Retinal pigment epithelial cell (primary cell): ENCODE measurements at regions not wholly inside any gene's neighbourhood (a gene's known extent, or its start where the extent isn't known, plus 50 kb on each side); places are given as distances from the start of the nearest gene placed in this dataset.

Experiments used
- DNase-seq: peaks from one replicate; pipeline ENCODE4 v3.0.0-alpha.2; 2010; ENCODE audit warnings: low read depth
- H3K4me3 ChIP-seq: 2 replicates; pipeline ENCODE4 v1.5.1; 2011; ENCODE audit warnings: mild to moderate bottlenecking, low read length, control low read depth, moderate library complexity
- TF ChIP-seq, protein P1 (sequence below): conservative IDR thresholded peaks from 2 replicates; pipeline ENCODE4 v1.5.1; 2011; ENCODE audit warnings: low read depth, low read length, control low read depth, inconsistent platforms

DNA sequence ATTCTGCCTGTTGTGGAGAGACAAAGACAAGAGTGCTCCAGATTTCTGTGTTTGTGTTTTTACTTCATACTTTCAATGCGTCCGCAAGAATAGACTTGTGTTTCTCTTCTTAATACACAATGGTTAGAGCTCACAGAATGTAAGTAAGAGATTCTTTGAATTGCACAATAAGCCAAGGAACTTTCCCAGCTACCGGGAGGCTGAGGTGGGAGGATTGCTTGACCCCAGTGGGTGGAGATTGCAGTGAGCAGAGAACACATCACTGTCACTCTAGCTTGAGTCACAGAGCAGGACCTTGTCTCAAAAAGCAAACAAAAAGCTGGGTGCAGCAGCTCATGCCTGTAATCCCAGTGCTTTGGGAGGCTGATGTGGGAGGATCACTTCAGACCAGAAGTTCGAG is 250.7 kb upstream of the MYO3A start:
- no peak overlapping the region for H3K4me3 ChIP-seq
- no peak for DNase-seq
- TF ChIP-seq, protein P1, sequence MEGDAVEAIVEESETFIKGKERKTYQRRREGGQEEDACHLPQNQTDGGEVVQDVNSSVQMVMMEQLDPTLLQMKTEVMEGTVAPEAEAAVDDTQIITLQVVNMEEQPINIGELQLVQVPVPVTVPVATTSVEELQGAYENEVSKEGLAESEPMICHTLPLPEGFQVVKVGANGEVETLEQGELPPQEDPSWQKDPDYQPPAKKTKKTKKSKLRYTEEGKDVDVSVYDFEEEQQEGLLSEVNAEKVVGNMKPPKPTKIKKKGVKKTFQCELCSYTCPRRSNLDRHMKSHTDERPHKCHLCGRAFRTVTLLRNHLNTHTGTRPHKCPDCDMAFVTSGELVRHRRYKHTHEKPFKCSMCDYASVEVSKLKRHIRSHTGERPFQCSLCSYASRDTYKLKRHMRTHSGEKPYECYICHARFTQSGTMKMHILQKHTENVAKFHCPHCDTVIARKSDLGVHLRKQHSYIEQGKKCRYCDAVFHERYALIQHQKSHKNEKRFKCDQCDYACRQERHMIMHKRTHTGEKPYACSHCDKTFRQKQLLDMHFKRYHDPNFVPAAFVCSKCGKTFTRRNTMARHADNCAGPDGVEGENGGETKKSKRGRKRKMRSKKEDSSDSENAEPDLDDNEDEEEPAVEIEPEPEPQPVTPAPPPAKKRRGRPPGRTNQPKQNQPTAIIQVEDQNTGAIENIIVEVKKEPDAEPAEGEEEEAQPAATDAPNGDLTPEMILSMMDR: no peak

DNA sequence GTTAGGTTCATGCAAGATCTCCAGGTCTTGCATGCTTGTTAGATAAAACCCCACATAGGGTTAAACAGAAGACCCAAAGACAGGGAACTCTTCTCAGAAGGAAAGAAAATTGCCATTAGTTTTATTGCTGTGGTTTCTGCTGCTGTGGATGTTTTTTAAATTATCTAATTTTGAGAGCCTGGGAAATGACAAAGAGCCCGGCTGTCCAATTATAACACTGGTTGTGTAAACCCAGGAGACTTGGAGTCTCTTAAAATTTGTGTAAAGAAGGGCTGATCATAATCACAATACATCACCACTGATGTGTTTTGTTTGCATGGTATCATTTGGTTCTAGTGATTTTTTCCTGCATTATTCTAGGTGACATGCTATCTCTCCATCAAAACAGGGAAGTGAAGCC is 246.5 kb upstream of the MYO3A start:
- H3K4me3 ChIP-seq: no peak overlapping the region
- DNase-seq: no peak
- TF ChIP-seq, protein P1: no peak

DNA sequence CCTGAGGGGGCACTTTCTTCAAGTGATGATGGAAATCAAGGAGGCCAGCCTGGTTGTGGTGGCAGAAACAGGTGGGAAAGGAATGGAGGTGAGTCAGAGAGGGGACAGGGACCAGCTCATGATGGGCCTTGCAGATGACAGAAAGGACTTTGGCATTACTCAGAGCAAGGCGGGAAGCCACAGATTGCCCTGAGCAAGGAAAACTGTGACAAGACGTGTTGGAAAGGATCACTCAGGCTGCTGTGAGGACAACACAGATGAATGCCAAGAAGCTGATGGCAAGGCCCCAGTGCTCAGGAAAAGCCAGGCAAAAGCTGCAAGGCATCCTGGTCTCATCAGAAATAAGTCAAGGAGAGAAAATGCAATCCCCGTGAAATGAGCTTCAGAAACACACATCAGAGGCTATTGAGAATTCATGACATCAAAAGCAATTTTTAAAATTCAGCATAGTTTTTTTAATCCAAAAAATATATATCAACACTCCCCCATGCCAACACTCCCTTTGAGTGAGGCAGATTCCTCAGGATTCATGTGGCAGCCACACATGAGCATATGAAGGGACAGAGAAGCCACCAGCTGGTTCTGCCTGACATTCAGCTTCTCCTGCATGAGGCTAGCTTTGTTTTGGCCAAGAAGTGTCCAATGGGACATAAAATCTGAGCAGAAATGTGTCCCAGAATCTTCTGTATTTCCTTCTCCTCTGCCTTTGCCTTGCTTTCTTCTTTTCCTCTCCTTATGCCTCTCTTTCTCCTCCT is 244.5 kb upstream of the MYO3A start:
- TF ChIP-seq, protein P1: no peak
- DNase-seq: no peak
- H3K4me3 ChIP-seq: no peak overlapping the region

DNA sequence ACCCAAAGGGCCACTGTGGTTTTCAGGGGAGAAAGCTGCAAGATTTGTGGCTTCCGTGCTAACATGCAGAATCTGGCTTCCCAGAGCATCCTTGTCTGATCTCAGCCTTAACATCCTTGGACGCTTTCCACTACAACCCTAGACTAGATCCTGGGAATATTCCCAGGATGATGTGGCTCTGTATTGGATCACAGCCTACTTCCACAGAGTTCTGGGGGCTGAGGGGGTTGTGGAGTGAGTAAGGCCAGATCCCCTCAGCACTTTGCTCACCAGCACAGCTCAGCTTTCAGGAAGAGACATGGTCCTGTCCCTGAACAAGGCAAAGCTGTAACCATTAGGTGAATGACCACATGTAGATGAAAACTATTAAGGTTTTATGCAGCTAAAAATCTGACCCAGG is 241.3 kb upstream of the MYO3A start:
- DNase-seq: no peak
- H3K4me3 ChIP-seq: no peak overlapping the region
- TF ChIP-seq, protein P1: no peak

DNA sequence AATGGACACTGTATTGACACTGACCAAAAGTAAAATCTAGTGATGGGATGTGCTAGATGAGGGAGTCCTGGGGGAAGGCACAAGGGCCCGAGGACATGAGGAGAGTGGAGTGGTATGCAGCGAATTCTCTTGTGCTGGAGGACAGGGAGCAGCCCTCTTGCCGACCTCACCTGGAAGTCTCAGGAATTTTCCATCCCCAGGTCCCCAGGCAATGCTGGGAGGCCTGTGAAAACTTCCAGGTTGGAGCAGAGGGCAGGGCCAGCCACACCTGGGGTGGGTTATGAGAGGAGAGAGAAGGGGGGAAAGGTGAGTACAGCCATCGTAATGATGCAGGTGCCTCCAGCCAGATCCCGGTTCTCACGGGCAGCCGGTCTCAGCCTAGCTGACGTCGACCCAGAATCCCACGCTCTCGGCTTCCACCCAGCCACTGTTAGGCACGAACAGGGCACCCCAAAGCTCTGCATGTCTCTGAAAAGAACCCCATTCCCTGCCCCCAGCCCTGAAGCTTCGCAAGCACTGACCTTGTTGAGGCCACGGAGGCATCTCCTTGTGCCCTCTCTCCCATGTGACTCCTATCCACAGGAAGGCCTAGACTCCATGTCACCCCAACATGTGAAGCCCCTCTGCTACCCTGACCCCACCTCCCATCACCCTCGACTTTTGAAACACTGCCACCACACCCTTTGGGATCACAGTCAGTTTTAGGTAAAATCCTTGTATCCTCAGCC is 239.7 kb upstream of the MYO3A start:
- no peak overlapping the region for H3K4me3 ChIP-seq
- DNase-seq: no peak
- TF ChIP-seq, protein P1: no peak

DNA sequence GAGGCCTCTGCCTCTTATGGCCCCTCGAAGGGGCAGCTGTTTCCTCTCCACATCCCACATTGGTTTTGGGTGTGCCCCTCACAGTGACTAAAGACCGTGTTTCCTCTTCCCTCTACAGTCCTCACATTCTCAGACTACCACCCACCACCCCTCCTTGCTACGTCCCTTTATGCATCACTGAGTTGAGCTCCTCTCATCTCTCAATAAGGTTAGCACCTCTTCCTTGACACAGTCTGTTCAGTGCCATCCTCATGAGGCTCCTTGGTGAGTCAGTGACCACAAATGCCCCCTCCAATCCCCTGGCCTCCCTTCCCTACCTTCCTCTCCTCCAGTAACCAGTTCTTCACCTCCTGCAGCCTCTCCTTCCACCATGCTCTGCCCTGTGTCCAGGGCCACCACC is 239.1 kb upstream of the MYO3A start:
- TF ChIP-seq, protein P1: no peak

DNA sequence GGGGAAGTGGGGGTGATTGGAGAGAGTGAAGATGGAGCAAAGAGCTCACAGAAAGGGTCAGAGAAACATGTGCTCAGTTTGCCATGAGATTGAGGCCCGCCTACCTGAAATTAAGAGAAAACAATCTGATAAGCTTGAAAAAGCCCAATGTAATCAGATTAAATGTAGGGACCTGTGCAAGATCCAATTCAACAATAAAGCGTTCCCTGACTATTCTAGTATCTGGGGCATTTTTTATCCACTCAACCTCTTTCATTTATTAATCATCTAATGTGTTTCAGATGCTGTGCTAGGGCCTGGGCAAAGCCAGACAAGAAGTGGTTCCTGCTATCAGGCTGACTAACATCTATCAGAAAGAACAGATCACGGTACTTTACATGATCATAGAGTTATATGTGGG is 238.4 kb upstream of the MYO3A start:
- TF ChIP-seq, protein P1: no peak
- DNase-seq: no peak
- H3K4me3 ChIP-seq: no peak overlapping the region

More for the DNA sequence above, 239.1 kb upstream of the MYO3A start:
- DNase-seq: no peak
- H3K4me3 ChIP-seq: no peak overlapping the region
